Choroid plexus epithelial cell (primary cell): ENCODE measurements at regions not wholly inside any gene's neighbourhood (a gene's known extent, or its start where the extent isn't known, plus 50 kb on each side); places are given as distances from the start of the nearest gene placed in this dataset.
A peak's percentile ranks its signal among the peaks of the same experiment; 100 is the strongest.

Experiments used
- DNase-seq: peaks from one replicate; pipeline ENCODE4 v3.0.0-alpha.2; 2010; ENCODE audit warnings: low read depth
- H3K4me3 ChIP-seq: 2 replicates; pipeline ENCODE4 v1.5.1; 2011; ENCODE audit warnings: low read depth, mild to moderate bottlenecking, control low read depth, low read length, moderate library complexity
- CTCF ChIP-seq: conservative IDR thresholded peaks from 2 replicates; pipeline ENCODE4 v1.5.1; 2011; ENCODE audit warnings: low read depth, mild to moderate bottlenecking, control low read depth, inconsistent platforms, low read length, moderate library complexity

DNA sequence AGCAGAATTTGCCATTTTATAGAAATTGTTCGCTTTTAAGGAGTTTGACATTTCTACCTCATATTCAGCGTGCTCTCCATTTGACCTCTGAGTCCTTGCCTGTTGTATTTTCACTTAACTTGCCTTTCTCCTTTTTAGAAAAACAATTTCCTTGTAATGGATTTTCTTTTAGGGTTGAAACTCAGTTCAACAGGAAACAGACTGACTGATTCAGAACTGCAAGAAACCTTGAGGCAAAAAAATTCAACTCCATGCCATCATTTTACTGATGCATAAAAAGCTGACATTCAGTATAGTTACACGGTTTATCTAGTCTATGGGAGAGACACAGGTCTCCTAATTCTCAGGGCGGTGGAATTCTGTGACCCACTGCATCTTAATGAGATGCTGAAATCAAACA lies 59.8 kb downstream of the MRPS30 start:
- no peak for TF ChIP-seq CTCF
- DNase-seq = no peak
- no peak overlapping the region for H3K4me3 ChIP-seq

GRCh38 chr5:44869928-44870327 lies 61.2 kb downstream of the MRPS30 start:
- no peak for DNase-seq
- no peak for TF ChIP-seq CTCF
- H3K4me3 ChIP-seq = no peak overlapping the region

- TF ChIP-seq CTCF = no peak
- DNase-seq = no peak
- no peak overlapping the region for H3K4me3 ChIP-seq
These were observed 61.7 kb downstream of the MRPS30 start for GRCh38 chr5:44870430-44870829.

DNA sequence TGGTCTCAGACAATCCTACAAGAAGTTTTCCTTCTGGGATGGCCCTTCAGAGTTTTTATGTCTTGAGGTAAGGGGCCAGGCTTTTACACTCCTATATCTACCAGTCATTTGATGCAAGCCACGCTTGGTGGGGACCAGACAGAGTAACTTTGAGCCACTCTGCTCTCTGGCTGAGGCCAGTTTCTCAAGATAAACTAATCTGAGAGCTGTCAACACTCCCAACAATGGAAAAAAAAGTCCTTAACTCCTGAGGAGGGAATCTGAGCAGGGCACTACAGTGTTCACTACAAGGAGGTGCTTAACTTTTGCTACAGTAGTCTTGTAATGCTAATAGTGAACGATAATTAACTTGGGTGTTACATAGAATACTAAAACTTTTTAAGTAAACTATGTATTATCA lies 62.7 kb downstream of the MRPS30 start:
- DNase-seq = no peak
- no peak for TF ChIP-seq CTCF

GRCh38 chr5:44875661-44876605 lies 67.2 kb downstream of the MRPS30 start:
- H3K4me3 ChIP-seq = no peak overlapping the region
- DNase-seq = peak; percentile 13
- no peak for TF ChIP-seq CTCF

More for the DNA sequence above, 62.7 kb downstream of the MRPS30 start:
- no peak overlapping the region for H3K4me3 ChIP-seq

GRCh38 chr5:44881266-44881665 lies 72.5 kb downstream of the MRPS30 start:
- H3K4me3 ChIP-seq = no peak overlapping the region
- no peak for DNase-seq
- no peak for TF ChIP-seq CTCF

- DNase-seq = no peak
- no peak overlapping the region for H3K4me3 ChIP-seq
- TF ChIP-seq CTCF = no peak
These were observed 75.3 kb downstream of the MRPS30 start for GRCh38 chr5:44884036-44884435.
